ENCODE measurements at regions not wholly inside any gene's neighbourhood (a gene's known extent, or its start where the extent isn't known, plus 50 kb on each side); places are given as distances from the start of the nearest gene placed in this dataset.

DNA sequence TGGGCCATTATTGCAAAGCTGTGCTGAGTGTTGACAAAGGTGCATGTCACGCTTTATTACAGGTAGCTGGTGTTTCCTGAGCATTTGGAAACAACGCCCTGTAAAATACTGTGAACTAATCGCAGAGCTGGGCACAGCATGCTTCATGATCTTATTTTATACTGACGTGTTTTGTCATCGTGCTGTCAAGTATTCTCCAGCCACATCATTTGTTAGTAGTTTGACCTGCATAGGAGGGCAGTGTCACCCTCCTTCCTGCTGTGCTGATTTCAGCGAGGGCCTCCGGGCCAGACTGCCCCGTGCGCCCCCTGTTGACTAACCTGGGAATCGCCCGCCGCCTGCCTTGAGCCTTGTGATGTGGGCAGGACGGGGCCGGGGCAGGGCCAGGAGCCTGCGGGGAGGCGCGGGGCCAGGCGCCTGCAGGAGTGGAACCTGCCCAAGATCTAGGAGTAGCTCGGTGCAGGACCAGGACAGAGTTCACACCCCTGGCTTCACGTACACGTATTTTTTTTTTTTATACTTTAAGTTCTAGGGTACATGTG, 820.7 kb downstream of the KCNJ18 start:
- TF ChIP-seq ZFX (IDR thresholded peaks at IDR 0.05; ENCODE audit: borderline replicate concordance) = no peak
- TF ChIP-seq, protein P1, sequence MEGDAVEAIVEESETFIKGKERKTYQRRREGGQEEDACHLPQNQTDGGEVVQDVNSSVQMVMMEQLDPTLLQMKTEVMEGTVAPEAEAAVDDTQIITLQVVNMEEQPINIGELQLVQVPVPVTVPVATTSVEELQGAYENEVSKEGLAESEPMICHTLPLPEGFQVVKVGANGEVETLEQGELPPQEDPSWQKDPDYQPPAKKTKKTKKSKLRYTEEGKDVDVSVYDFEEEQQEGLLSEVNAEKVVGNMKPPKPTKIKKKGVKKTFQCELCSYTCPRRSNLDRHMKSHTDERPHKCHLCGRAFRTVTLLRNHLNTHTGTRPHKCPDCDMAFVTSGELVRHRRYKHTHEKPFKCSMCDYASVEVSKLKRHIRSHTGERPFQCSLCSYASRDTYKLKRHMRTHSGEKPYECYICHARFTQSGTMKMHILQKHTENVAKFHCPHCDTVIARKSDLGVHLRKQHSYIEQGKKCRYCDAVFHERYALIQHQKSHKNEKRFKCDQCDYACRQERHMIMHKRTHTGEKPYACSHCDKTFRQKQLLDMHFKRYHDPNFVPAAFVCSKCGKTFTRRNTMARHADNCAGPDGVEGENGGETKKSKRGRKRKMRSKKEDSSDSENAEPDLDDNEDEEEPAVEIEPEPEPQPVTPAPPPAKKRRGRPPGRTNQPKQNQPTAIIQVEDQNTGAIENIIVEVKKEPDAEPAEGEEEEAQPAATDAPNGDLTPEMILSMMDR (IDR thresholded peaks at IDR 0.05) = peak; percentile 85
